K562 (cell line): ENCODE measurements at regions not wholly inside any gene's neighbourhood (a gene's known extent, or its start where the extent isn't known, plus 50 kb on each side); places are given as distances from the start of the nearest gene placed in this dataset.

Experiments
- ATAC-seq: fragments of 200-7000 bp; cut with Tn5 transposase; 3 replicates; pipeline ENCODE4 v1.9.1; 2020; ENCODE audit warnings: moderate library complexity
- BruUV-seq: library from RNA; stranded (reverse); fragments of 400-500 nt; replicated peaks from 2 replicates; lab custom pipeline; 2021; lab: Mats Ljungman, UMichigan
- CTCF ChIA-PET: fragments of 300-600 bp; formaldehyde crosslinking; extraction: SDS; loops from one replicate; lab custom pipeline; 2021; ENCODE audit warnings: low intra/inter-chr PET ratio; lab: Yijun Ruan, JAX
- POLR2A ChIA-PET: fragments of 300-600, 350-650 bp; sonication (Branson Sonifier 250); formaldehyde crosslinking; extraction: SDS; loops from one replicate; lab custom pipeline; 2021; ENCODE audit warnings: antibody characterized with exemption, inconsistent platforms; lab: Yijun Ruan, JAX
- DNase-seq, 4 experiments: peaks; one replicate each; pipeline versions ENCODE4 v3.0.0 to v3.0.0-alpha.2; 2011 to 2018; ENCODE audit warnings: low spot score in 3 of 4, mixed read lengths in 3 of 4; ENCODE audit errors: extremely low read depth in 1 of 4
- FAIRE-seq: peaks from 2 replicates; lab custom pipeline; 2011; peaks lifted over from hg19 to GRCh38; lab: Jason Lieb, UNC
- H2AFZ ChIP-seq: 2 replicates; pipeline ENCODE4 v1.6.0; 2011; ENCODE audit warnings: low read depth, low read length, control low read depth, inconsistent platforms
- H3K27ac ChIP-seq: fragments of 200-600 bp; 3 replicates; pipeline ENCODE4 v1.8.0; 2011; ENCODE audit warnings: low read depth, mild to moderate bottlenecking, control low read depth, inconsistent platforms, low read length, moderate library complexity, mixed read lengths; ENCODE audit errors: extremely low read depth
- H3K27me3 ChIP-seq, 2 experiments: fragments of 300-600 bp in 1 of 2; 2 replicates in 1 of 2; 3 replicates in 1 of 2; pipeline versions ENCODE4 v1.6.0 to v1.8.0; 2011; ENCODE audit warnings: inconsistent platforms in 2 of 2, low read length in 2 of 2, mild to moderate bottlenecking in 1 of 2, mixed read lengths in 1 of 2, moderate library complexity in 1 of 2; ENCODE audit not compliant: control insufficient read depth in 2 of 2, insufficient read depth in 2 of 2
- H3K36me3 ChIP-seq: fragments of 300-600 bp; 3 replicates; pipeline ENCODE4 v1.8.0; 2011; ENCODE audit warnings: mild to moderate bottlenecking, low read length, inconsistent platforms; ENCODE audit not compliant: control insufficient read depth, insufficient read depth
- H3K4me1 ChIP-seq, 2 experiments: fragments of 200-600 bp in 1 of 2; replicated peaks in 1 of 2; 2 replicates in 1 of 2; 3 replicates in 1 of 2; pipeline versions ENCODE4 v1.5.1 to v1.8.0; 2011; ENCODE audit warnings: inconsistent platforms in 2 of 2, low read length in 2 of 2, mild to moderate bottlenecking in 1 of 2, mixed read lengths in 1 of 2, moderate library complexity in 1 of 2; ENCODE audit not compliant: control insufficient read depth in 2 of 2, insufficient read depth in 2 of 2
- H3K4me2 ChIP-seq: 2 replicates; pipeline ENCODE4 v1.6.1; 2011; ENCODE audit warnings: low read length, control low read depth, inconsistent platforms, mixed read lengths; ENCODE audit not compliant: insufficient read depth
- H3K4me3 ChIP-seq: fragments of 200-600 bp; sonication (generic), shearing (Covaris generic); 2 replicates; pipeline ENCODE4 v1.5.1; 2016; ENCODE audit warnings: control low read depth, inconsistent platforms
- H3K79me2 ChIP-seq: fragments of 200-600 bp; 3 replicates; pipeline ENCODE4 v1.8.0; 2011; ENCODE audit warnings: low read length, inconsistent platforms; ENCODE audit not compliant: control insufficient read depth, insufficient read depth
- H3K9ac ChIP-seq, 2 experiments: 2 replicates each; pipeline versions ENCODE4 v1.6.0 to v1.6.1; 2011; ENCODE audit warnings: low read depth in 2 of 2, low read length in 2 of 2, control low read depth in 1 of 2, inconsistent platforms in 1 of 2, mild to moderate bottlenecking in 1 of 2, mixed read lengths in 1 of 2; ENCODE audit not compliant: insufficient read depth in 1 of 2
- H3K9me1 ChIP-seq: one replicate; pipeline ENCODE4 v1.6.0; 2011; ENCODE audit warnings: inconsistent platforms, mild to moderate bottlenecking, low read length, moderate library complexity; ENCODE audit not compliant: control insufficient read depth, insufficient read depth
- H3K9me3 ChIP-seq: replicated peaks from 2 replicates; pipeline ENCODE4 v1.5.1; 2011; ENCODE audit warnings: low read depth, low read length, inconsistent platforms; ENCODE audit not compliant: control insufficient read depth, insufficient read depth
- H4K20me1 ChIP-seq: replicated peaks from 2 replicates; pipeline ENCODE4 v1.6.1; 2011; ENCODE audit warnings: low read length, inconsistent platforms, mixed read lengths; ENCODE audit not compliant: control insufficient read depth, insufficient read depth
- KLF6 ChIP-seq: fragments of 250-450 bp; sonication (Bioruptor Pico); IDR thresholded peaks from 2 replicates; pipeline ENCODE4 v1.4.0; 2020; ENCODE audit warnings: mild to moderate bottlenecking, moderate library complexity, borderline replicate concordance
- NFE2 ChIP-seq: IDR thresholded peaks from 2 replicates; pipeline ENCODE4 v1.6.1; 2014; ENCODE audit warnings: antibody characterized with exemption, low read depth
- POLR3A ChIP-seq: IDR thresholded peaks from 2 replicates; pipeline ENCODE4 v1.6.1; 2011; ENCODE audit warnings: borderline replicate concordance, mild to moderate bottlenecking, moderate library complexity; ENCODE audit not compliant: insufficient read length, insufficient read depth; ENCODE audit errors: extremely low read depth
- RBBP5 ChIP-seq: fragments of 200-600 bp; sonication (generic); IDR thresholded peaks from 2 replicates; pipeline ENCODE4 v1.6.1; 2012; ENCODE audit warnings: borderline replicate concordance, mild to moderate bottlenecking, low read length, control low read depth, inconsistent platforms; ENCODE audit not compliant: insufficient read depth, poor library complexity, severe bottlenecking
- RBM15 ChIP-seq: fragments of 200-400 bp; formaldehyde crosslinking; IDR thresholded peaks from 2 replicates; pipeline ENCODE4 v1.6.1; 2018; ENCODE audit warnings: mild to moderate bottlenecking, low read length, moderate library complexity; ENCODE audit not compliant: insufficient read depth
- RHOXF2B ChIP-seq: fragments of 250-450 bp; sonication (Bioruptor Pico); conservative IDR thresholded peaks from 2 replicates; pipeline ENCODE4 v1.5.1; 2021
- SNIP1 ChIP-seq: fragments of 450-650 bp; IDR thresholded peaks from 2 replicates; pipeline ENCODE4 v1.7.1; 2017; ENCODE audit warnings: low read depth, mild to moderate bottlenecking
- STAT5A ChIP-seq: IDR thresholded peaks from 2 replicates; pipeline ENCODE4 v1.6.1; 2012; ENCODE audit warnings: low read length, inconsistent platforms, borderline replicate concordance
- TCF7 ChIP-seq: sonication (generic); IDR thresholded peaks from 2 replicates; pipeline ENCODE4 v1.6.1; 2016; ENCODE audit warnings: antibody characterized with exemption, borderline replicate concordance
- TGIF2 ChIP-seq: sonication (generic); formaldehyde crosslinking; IDR thresholded peaks from 2 replicates; pipeline ENCODE4 v1.8.1; 2022; ENCODE audit warnings: mild to moderate bottlenecking, missing genetic modification reagents, moderate library complexity
- TOE1 ChIP-seq, 2 experiments: fragments of 450-650 bp in 1 of 2; sonication (generic) in 1 of 2; formaldehyde crosslinking in 1 of 2; IDR thresholded peaks; 2 replicates each; pipeline versions ENCODE4 v1.7.1 to v1.8.0; 2016 to 2022; ENCODE audit warnings: borderline replicate concordance in 2 of 2, mild to moderate bottlenecking in 2 of 2, antibody characterized with exemption in 1 of 2, inconsistent platforms in 1 of 2, low read depth in 1 of 2, missing genetic modification reagents in 1 of 2, moderate library complexity in 1 of 2
- U2AF1 ChIP-seq: fragments of 200-400 bp; formaldehyde crosslinking; optimal IDR thresholded peaks from 2 replicates; pipeline ENCODE3; 2017; ENCODE audit warnings: mild to moderate bottlenecking, low read depth, low read length, moderate library complexity
- ZBTB2 ChIP-seq: fragments of 450-650 bp; IDR thresholded peaks from 2 replicates; pipeline ENCODE4 v1.6.1; 2016; ENCODE audit warnings: antibody characterized with exemption
- ZBTB5 ChIP-seq: fragments of 450-650 bp; IDR thresholded peaks from 2 replicates; pipeline ENCODE4 v1.6.1; 2017; ENCODE audit warnings: antibody characterized with exemption
- ZFP1 ChIP-seq: fragments of 450-650 bp; formaldehyde crosslinking; IDR thresholded peaks from 2 replicates; pipeline ENCODE4 v1.4.0; 2020; ENCODE audit warnings: mild to moderate bottlenecking, mixed read lengths
- ZNF551 ChIP-seq: fragments of 250-450 bp; sonication (Bioruptor Pico); IDR thresholded peaks from 2 replicates; pipeline ENCODE4 v1.5.0; 2021; ENCODE audit warnings: mild to moderate bottlenecking, moderate library complexity
- ZNF696 ChIP-seq: fragments of 250-450 bp; sonication (Bioruptor Pico); conservative IDR thresholded peaks from 2 replicates; pipeline ENCODE4 v1.4.0; 2020; ENCODE audit warnings: mild to moderate bottlenecking, moderate library complexity
- ZSCAN32 ChIP-seq: fragments of 450-650 bp; formaldehyde crosslinking; IDR thresholded peaks from 2 replicates; pipeline ENCODE4 v1.4.0; 2020; ENCODE audit warnings: mild to moderate bottlenecking, moderate library complexity
- whole genome bisulfite sequencing: fragments of 100-300 bp; shearing (Covaris generic); methylation state at CpG from one replicate; pipeline ENCODE4 v1.1.6; 2016; ENCODE audit warnings: low coverage, mixed read lengths; ENCODE audit not compliant: insufficient coverage; ENCODE audit errors: missing lambda C conversion rate; 5-methylcytosine and 5-hydroxymethylcytosine counted together
- in situ Hi-C: fragments of 300-500 bp; cut with MboI; formaldehyde crosslinking; loops from 4 replicates; pipeline ENCODE4 v1.15.0; 2018; ENCODE audit warnings: inconsistent platforms, mixed read lengths
- intact Hi-C: fragments of 100-400 bp; cut with micrococcal nuclease; formaldehyde crosslinking; loops from 2 replicates; pipeline ENCODE4 v1.14.2; 2022

DNA sequence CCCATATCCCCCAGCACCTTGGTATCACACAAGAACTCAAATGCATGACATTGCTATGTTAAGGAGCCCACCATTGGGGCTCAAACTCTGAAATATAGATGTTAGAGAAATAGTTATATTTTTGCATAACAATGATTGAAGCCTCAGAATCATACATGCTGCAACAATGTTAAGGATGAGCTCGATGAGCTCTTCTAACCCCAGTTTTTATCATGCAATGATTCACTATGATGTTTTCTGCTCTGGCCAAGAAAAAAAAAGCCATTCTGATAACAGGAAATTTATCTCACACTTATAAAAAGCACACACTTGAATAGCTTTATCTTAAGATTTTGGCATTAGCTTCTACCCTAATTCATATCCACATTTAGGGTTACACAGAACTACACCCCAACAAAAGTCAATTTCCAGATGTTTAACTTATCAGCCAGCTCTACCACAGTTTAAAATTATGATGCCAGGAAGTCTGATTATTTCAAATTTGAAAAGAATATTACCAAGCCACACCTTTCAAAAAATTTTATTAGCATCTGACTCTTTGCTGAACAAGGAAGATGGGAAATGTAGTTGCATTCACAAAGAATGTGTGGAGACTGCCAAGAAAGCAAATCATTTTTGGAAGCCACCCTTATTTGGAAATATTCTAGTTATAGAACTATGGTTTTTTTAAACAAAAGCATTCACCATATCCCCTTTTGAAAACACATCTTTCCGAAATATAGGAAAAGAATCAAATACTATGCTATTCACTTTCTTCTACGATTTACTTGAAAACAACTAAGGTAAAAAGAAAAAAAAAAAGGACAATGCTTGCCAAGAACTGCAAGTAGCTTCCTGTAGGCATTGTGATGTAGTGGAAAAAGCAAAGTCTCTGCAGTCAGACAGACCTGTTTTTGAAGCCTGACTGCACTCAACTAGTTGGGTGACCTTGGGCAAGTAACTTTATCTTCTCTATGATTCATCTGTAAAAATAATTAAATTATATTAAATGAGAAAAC, 100.8 kb upstream of the PLS3 start:
- no TSS peak for BruUV-seq
- no peaks in the 10 kb centered on the region for H3K27me3 ChIP-seq
- intact Hi-C loops (no loop called here), in situ Hi-C loops (no loop called here)
- no peak overlapping the region for H3K4me3 ChIP-seq
- H3K27ac ChIP-seq = no peak overlapping the region
- no peaks in the 10 kb centered on the region for H3K4me1 ChIP-seq
- CTCF ChIA-PET = no interaction called here
- no peaks in the 10 kb centered on the region for H3K9me3 ChIP-seq
- POLR2A ChIA-PET = no interaction called here
- no peak for TF ChIP-seq RBBP5
- no peak for TF ChIP-seq ZNF696 (CRISPR knock-in tag)
- no peak for TF ChIP-seq U2AF1
- no peak for TF ChIP-seq ZNF551 (CRISPR knock-in tag)
- no peak for TF ChIP-seq NFE2
- no peak for TF ChIP-seq ZSCAN32 (CRISPR knock-in tag)
- no peak for TF ChIP-seq ZBTB2
- TF ChIP-seq ZFP1 (CRISPR knock-in tag) = no peak
- no peak for TF ChIP-seq SNIP1
- no peak for TF ChIP-seq ZBTB5
- no peak for TF ChIP-seq RBM15
- no peak for TF ChIP-seq KLF6 (CRISPR knock-in tag)
- TF ChIP-seq TCF7 = no peak
- no peak for TF ChIP-seq STAT5A
- TF ChIP-seq TOE1 (IDR thresholded peaks at IDR 0.05; ENCODE audit: borderline replicate concordance) = no peak
- TF ChIP-seq TOE1 (CRISPR knock-in tag; IDR thresholded peaks at IDR 0.05; ENCODE audit: borderline replicate concordance, low read depth) = no peak
- TF ChIP-seq RHOXF2B = no peak
- TF ChIP-seq TGIF2 (CRISPR knock-in tag) = no peak
- TF ChIP-seq POLR3A = no peak
- H4K20me1 ChIP-seq = no peaks in the 10 kb centered on the region
- no peak for ATAC-seq
- 0% methylated on average over 3 of the region's 3 CpGs for WGBS
- no peak for DNase-seq
- no peaks in the 10 kb centered on the region for H3K36me3 ChIP-seq
- H3K4me2 ChIP-seq = no peak overlapping the region
- no peak for FAIRE-seq
- no peak overlapping the region for H2AFZ ChIP-seq
- no peaks in the 10 kb centered on the region for H3K79me2 ChIP-seq
- no peak overlapping the region for H3K9ac ChIP-seq
- no peaks in the 10 kb centered on the region for H3K9me1 ChIP-seq
